Endothelial cell of umbilical vein (primary cell): ENCODE measurements at regions not wholly inside any gene's neighbourhood (a gene's known extent, or its start where the extent isn't known, plus 50 kb on each side); places are given as distances from the start of the nearest gene placed in this dataset.

ENCODE experiments used
- CTCF ChIP-seq, 2 donors: IDR thresholded peaks; 1 replicate in 1 of 2; 2 replicates in 1 of 2; pipeline ENCODE4 v1.5.1; 2011; ENCODE audit warnings: low read length in 2 of 2, mild to moderate bottlenecking in 2 of 2, moderate library complexity in 2 of 2, control low read depth in 1 of 2, inconsistent platforms in 1 of 2, low read depth in 1 of 2; ENCODE audit not compliant: insufficient read depth in 1 of 2; ENCODE audit errors: extremely low read depth in 1 of 2
- EZH2 ChIP-seq: IDR thresholded peaks from 2 replicates; pipeline ENCODE4 v1.6.1; 2012; ENCODE audit warnings: borderline replicate concordance, low read depth, mild to moderate bottlenecking, moderate library complexity, low read length, inconsistent platforms; ENCODE audit not compliant: severe bottlenecking
- FOS ChIP-seq: IDR thresholded peaks from 2 replicates; pipeline ENCODE4 v1.6.1; 2011; ENCODE audit warnings: mild to moderate bottlenecking, low read length, moderate library complexity, borderline replicate concordance; ENCODE audit not compliant: insufficient read depth
- POLR2AphosphoS5 ChIP-seq: IDR thresholded peaks from 2 replicates; pipeline ENCODE4 v1.6.1; 2012; ENCODE audit warnings: low read depth, mild to moderate bottlenecking, control low read depth, low read length, moderate library complexity; ENCODE audit not compliant: insufficient read depth

- TF ChIP-seq CTCF (IDR thresholded peaks at IDR 0.05; ENCODE audit: extremely low read depth in 1 of 2, insufficient read depth in 1 of 2, low read depth in 1 of 2, low read length in 2 of 2) (no peak), POLR2AphosphoS5 (no peak), FOS (no peak), EZH2 (no peak)
Measured at GRCh38 chr12:22810036-22810435, 185.1 kb downstream of the ETNK1 start.
